Posterior vena cava (tissue), 2 donors: ENCODE measurements at regions not wholly inside any gene's neighbourhood (a gene's known extent, or its start where the extent isn't known, plus 50 kb on each side); places are given as distances from the start of the nearest gene placed in this dataset.
"Not testable (repeated sequence)": the region's sequence is repeated elsewhere in the genome, so short reads cannot be mapped to it uniquely, and the experiment has no call there.

Experiments used
- DNase-seq: peaks from one replicate; pipeline ENCODE4 v3.0.0-alpha.2; 2020; ENCODE audit warnings: low spot score
- intact Hi-C, 2 donors: fragments of 100-400 bp; cut with DNase I; formaldehyde crosslinking; loops; one replicate each; pipeline versions ENCODE4 v1.14.1 to v1.14.2; 2022 to 2023
- donor health status: DM: yes; HTN: yes; CAD: no.
- donor health status: DM: yes; HTN: yes; CAD: no.

DNA sequence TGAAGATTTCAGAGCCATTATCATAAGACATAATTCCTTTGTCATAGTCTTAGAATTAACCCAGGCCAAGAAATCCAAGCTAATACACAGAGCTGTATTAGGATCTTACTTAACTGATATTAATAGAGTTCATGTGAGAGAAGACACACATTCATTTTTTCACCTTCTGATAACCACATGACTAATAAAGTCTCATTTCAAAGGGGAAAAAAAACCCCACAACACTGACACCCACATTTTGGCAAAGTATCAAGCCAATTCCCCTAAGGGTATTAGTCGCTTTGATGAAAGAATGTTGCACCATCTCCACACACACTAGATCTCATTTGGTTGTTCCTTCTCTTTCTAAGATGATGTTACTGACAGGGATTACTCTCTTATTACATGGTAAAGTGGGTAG, 344.4 kb upstream of the ESRRG start:
- no peak for DNase-seq
- intact Hi-C loops: no loop called here

DNA sequence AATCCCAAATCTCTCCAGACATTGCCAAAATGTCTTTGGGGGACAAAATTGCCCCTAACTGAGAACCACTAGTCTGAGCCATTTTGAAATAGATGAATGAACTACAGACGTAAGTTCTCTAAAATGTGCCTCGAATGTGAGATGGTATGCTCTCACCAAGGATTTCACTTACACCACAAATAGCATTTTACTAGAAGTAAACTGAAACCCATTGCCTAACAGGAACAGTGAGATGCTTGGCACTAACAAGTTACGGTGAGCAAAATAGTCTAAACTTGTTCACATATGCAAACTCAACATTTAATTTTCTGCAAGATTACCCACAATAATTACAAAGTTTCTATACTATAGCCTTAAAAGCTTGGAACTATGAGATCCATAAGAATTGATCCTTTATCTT, 343.6 kb upstream of the ESRRG start:
- DNase-seq: no peak
- intact Hi-C loops: no loop called here

DNA sequence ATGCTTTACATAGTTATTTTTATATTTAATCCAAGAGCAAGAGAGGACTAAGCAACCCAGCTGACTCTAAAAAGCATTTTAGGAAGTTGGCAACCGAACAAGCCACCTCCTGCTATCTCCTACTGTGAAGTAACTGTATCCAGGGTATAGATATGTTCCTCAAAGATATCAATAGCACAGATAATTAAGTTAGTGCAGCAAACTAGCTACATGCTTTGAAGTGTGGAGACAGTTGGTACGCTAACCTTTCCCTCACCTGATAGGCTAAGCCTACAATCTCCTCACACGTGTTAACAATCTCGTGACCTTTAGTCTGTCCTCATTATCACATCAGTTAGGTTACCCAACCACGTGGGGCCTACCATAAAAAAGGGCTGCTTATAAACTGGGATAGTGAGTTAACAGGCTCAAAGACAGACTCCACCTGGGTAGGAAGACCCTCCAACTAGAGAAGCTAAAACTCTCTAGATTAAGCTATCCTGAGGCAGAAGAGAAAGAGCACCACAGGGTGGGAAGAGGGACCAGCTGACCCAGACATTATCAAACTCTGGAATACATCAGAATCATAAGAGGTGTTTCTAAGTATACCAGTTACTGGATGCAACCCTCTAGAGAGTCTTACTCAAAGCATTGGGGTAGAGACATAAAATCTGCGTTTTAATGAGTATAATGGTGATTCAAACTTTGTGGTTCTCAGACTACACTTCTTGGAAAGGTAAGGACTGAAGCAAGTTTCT, 340.1 kb upstream of the ESRRG start:
- intact Hi-C loops: no loop called here
- no peak for DNase-seq

DNA sequence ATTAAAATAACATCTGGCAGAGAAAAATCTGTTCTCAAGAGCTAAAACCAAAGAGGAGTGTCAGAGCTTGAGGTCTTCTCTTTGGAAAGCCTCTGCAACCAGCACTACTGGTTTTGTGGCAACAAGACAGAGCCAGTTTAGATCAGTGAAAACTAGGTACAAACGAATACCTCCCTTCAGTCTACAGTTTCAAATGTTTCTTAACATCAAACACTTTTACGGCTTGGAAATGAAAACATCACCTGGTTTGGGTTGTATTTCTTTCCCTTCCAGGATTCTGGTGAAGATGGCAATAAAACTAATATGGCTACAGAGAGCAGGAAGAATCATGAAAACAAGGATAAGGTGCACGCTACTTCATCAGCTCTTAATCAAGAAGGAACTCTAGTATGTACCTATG, 339.4 kb upstream of the ESRRG start:
- intact Hi-C loops: no loop called here

DNA sequence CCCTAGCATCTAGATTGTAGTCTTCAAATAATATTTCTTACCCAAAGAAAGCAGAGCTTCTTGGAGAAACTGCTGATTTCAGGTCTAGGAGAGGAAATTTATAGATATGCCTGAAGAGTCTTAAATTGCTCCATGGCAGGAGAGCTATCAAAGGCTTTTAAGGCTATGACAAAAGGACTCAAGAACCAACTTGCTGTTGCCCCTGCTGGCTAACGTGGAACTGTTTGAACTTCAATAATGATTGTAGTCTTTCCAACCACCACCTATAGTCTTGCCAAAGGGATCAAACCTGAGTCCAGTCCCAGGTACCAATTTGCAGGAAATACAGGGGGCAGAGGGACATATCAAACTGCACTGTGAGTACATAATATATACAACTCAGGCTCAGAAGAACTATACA, 336.2 kb upstream of the ESRRG start:
- intact Hi-C loops: no loop called here
- DNase-seq: no peak

More for the DNA sequence above, 339.4 kb upstream of the ESRRG start:
- no peak for DNase-seq

DNA sequence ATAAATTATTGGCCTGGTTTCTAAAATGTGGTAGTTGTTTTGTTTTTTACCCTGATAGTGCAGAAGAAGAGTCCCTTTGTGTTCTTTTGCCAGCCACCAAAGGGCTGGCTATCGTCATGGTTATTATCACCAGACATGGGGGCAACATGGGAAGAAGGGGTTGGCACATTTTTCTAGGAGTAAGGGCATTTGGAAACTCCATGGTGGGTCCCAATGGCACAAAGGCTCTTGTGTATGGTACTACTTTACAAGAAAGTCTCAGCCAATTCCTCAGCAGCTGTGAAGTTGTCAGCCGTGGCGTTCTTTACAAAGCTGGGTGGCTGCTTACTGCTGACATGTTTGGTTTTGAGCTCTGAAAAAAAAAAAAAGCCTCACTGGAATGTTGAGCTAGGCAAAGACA, 330.4 kb upstream of the ESRRG start:
- DNase-seq: no peak
- intact Hi-C loops: no loop called here

DNA sequence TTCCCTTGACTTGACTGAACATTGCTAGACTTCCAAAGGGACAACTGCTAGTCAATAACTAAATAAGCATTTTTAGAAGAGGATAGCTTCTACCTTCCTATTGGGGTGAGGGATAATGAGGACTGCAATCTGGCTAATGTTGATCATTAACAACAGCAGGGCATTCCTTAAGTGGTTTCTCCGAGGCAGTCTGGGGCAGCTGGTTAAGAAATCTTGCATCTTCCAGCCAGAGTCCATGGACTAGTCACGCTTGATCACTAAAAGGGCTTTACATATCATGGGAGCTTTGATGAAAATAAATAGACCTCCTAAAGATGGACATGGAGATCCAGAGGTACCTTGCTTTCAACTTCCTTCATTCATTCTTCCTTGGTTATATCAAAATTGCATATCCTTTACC, 329.4 kb upstream of the ESRRG start:
- no peak for DNase-seq
- intact Hi-C loops: no loop called here

DNA sequence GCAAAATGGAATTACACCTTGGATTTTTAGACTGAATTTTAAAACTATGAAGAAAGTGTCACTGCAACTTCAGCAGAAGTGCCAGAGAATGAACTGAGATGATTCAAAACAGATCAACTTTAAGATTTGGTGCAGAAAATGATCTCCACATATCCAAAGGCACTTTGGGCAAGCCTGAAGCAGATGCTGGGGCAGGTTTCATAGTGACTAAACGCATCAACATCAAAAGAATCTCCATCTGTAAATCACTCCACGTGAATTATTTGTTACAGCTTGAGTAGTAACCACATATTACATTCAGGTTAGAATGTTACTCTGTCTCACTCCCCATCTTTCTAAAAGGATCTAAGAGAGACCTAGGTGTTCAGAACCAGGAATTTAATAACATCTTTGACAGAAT, 329.0 kb upstream of the ESRRG start:
- no peak for DNase-seq
- intact Hi-C loops: no loop called here

DNA sequence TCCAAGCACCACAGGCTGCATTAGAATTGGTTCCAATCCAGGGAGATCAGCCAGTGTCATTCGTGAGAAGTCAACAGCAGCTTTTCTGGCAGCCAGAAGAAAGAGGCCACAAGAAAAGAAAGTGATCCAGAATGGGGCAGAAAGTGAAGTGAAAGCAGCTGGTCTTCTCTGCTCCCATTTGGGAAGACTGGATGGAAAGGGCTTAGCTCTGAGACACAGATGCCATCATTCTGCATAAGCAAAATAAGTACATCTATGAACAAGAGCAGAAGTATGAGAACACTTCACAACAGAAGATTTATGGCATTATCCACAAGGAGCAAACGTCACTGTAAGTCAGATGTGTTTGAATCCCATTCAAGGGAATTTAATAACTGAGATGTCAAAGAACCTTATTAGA, 326.5 kb upstream of the ESRRG start:
- DNase-seq: no peak
- intact Hi-C loops: no loop called here

DNA sequence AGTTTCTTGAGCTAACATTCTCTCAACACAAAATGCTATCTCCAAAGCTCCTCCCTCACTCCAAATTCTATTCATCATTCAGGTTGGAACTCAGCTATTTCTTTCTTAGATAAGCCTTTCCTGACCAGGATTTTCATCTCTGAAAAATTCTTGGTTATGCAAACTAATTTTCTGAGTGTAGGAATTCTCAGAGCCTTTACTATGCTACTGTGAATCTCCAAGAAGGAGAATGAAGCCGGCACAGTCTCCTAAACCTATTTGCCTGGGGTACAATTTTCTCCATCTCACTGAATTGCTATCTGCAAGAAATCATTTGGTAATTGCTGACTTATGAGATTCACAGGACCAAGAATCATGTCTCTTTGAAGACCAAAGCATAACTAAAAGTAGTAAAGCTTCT, 325.9 kb upstream of the ESRRG start:
- no peak for DNase-seq
- intact Hi-C loops: no loop called here

DNA sequence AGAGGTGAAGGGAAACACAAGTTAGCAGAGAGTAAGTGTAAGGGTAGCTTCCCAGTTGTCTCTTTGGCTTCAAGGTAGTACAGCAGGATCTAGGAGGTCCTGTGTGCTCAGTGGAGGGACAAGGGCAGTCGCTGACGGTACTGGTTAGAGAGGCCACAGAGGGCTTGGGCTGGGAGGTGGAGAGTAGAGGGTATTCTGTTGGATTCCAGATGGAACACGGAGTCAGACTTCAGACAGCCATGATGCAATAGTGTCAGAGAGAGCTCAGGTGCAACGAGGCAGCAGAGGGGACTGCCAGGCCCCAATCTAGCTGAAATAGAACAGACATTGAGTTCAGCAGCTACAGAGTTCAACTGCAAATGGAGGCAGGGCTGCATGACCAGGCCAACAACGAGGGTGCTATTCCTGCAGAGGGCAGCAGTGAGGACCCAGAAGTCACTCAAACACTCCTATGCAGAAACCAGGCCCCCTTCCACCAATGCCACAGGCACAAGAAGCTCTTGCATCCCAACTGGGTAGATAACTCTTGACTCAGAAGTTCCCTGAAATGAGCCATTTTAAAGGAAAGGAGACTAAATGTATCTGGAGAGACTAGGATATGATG, 325.0 kb upstream of the ESRRG start:
- intact Hi-C loops: no loop called here
- no peak for DNase-seq

DNA sequence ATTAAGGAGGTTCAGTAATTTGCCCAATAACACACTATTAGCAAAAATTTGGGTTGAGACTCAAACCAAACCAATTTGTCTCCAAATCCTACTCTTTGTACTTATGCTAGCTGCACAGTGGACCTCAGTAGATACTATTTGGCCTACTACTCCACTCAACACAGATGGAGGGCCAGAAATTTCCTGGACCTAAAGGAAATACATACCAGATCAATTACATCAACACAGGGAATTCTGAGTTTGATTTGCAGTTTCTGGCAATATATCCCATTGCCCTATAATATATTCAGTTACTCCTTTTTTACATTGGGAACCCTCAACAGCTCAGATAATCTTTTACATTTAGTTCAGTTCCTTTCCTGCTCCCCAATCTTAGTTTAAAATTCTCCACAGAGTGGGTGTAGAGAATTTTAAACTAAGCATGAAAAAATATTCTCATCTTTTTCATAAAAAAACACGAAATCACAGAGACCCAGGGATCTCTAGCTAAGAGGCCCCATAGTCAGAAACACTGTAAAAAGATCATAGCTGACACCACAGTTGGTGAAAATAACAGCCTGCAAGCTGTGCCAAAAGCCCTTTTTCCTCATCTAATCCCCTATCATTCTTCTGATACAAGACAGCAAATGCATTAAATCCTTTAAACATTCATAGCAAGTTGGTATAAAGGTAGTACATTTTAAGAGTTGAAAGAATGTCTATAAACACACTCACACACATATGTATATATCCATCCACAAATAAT, 317.7 kb upstream of the ESRRG start:
- DNase-seq: no peak
- intact Hi-C loops: no loop called here

DNA sequence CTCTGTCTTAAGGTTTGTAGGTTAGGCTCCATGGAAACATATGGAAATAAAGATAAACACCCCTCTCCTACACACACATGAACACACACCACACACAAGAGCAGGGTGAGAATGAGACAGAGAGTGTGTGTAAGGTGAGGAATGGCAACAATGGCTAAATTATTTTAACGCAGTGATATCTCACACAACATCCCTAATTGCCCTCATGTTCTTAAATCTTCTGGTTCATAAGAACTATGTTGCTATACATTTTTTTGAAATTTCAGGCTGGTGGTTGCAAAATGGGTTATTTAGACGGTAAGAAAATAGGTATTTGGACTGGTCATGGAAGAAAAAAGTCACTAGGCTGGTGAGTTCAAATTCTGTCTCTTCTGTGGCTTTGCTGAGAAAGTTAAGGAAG, 316.7 kb upstream of the ESRRG start:
- no peak for DNase-seq
- intact Hi-C loops: no loop called here

DNA sequence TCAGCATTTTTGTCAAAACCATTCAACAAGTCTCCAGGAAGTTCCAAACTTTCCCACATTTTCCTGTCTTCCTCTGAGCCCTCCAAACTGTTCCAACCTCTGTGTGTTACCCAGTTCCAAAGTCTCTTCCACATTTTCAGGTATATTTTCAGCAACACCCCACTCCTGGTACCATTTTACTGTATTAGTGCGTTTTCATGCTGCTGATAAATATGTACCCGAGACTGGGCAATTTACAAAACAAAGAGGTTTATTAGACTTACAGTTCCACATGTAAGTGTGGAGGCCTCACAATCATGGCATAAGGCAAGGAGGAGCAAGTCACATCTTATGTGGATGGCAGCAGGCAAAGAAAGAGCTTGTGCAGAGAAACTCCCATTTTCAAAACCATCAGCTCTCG, 315.9 kb upstream of the ESRRG start:
- not testable (repeated sequence) for DNase-seq

DNA sequence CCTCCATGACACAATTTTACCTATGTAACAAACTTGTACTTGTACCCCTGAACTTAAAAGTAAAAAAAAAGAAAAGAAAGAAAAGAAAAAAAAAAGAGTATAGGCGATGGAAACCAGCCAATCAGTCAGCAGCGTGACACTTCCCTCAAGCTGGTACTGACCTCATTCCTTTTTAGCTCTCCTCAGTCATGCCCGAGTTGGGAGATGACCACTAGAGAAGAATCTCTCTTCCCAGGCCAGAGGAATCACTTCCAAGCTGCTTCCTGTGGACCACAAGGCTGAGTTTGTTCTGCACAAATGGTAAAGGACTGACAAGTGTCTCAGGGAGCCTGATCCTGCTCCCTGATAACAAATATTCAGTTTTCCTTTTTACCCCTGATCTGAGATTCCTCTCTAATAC, 313.5 kb upstream of the ESRRG start:
- intact Hi-C loops: no loop called here
- no peak for DNase-seq

More for the DNA sequence above, 315.9 kb upstream of the ESRRG start:
- intact Hi-C loops: not testable (repeated sequence)

DNA sequence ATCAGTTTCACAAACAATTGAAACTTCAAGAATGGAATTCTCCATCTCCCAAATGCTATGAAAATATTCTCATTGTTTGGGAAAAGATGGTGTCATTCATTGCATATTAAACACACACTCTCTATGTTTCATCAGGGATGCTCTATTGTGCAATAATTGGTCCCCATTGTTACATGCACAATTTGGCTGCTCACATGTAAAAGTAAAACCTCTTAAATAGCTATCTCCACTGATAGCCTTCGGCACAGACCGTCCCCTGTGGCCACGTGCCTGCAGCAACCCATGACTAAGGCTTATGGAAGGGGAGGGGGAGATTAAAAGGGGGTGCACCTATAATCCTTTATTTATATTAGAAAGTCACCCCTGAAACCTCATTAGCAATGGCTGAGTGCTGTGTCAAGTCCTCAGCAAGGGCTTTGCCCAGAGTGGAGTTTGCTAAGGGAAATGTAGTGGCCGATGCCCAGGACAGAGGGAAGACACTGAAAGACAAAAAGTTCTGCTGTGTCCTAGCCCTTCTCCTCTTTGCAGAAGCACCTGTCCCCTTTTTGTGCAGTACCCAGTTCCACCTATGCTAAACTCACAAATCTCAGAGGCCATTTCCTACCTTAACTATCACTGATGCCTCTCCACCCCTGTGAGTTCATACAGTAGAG, 309.6 kb upstream of the ESRRG start:
- no peak for DNase-seq
- intact Hi-C loops: no loop called here

DNA sequence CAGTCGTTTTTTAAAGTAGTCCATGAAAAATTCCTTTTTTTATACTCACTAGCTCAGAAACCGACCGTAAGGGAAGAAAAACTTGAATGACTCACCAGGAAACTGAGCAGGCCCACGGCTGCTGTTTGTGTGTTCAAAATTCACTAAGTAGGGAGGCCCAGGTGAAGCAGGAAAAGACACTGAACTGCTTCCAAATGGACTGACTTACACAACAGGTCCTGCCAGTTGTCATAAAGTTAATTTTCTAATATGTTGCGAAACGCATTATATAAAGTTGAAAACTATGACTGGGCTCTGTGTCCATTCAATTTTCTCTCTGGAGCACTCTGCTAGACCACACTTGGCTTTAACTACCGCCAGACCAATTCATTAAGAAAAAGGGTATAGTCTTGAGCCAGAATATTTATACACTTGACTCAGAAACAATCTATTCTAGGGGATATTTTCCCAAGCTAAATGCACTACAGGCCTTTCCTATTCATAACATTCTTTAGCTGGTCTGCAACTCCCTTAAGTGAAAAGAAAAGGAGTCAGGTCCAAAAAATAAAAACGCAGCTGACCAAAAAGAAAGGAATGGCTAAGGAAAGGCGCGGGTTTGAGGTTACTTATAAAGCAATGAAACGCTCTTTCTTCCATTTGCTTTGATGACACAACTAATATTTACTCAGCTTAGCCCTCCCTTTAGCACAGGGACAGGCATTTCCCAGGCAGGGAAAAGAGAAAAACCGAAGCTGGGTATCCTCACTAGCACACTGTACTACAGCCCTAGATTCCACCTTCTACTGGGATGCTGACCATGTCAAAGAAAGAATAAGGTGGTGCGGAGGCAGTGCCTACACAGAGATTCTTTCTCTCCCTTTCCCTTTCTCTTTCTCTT, 306.3 kb upstream of the ESRRG start:
- intact Hi-C loops: no loop called here
- no peak for DNase-seq

DNA sequence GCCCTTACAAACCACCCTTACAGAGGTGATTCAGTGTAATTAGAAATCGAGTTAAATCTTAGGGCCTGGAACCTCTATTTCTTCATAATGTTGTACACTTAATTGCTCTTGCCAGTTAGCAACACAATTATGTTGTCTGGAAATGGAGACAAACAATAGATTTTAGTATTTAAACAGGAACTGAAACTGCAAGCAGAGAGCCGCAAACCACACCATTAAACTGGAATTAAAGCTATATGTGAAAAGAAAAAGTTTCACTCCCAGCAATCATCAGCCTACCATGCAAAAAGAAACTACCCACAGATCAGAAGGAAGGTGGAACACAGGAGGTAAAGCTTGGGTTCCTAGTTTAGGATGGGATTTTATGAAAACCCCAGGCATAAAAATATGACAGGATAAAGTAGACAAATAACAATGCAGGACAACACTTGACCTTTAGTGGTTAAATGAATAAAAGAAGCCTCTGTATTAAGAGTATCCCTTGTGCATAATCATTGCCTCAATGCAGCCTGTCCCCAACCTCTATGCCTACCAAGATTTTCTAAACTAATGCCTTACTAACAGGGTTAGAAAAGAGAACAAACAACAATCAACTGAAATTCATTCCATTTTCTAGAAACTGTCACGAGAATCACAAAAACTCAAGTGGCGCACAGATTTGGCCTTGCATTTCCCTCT, 304.3 kb upstream of the ESRRG start:
- intact Hi-C loops: no loop called here
- no peak for DNase-seq

DNA sequence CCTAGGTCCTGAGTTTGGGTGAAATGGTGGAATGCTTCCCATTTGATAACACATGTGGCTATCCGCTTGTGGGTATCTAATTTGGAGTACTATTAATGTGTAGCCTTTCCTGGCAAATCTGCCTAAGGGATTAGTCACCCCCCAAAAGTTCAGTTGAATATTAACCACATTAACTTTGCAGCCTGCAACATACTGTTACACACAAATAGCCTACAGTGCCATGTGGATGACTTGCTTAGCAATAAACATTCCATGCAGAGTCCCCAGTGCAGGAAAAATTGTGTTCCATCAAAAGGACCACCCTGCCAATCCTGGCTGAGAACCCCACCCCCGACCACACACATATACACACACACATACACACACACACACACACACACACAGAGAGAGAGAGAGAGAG, 303.3 kb upstream of the ESRRG start:
- no peak for DNase-seq
- intact Hi-C loops: no loop called here
